LNCAP (cell line): ENCODE measurements at regions not wholly inside any gene's neighbourhood (a gene's known extent, or its start where the extent isn't known, plus 50 kb on each side); places are given as distances from the start of the nearest gene placed in this dataset.

Experiments
- TF ChIP-seq, protein P1 (sequence below): fragments of 450-650 bp; IDR thresholded peaks from 2 replicates; pipeline ENCODE4 v1.5.1; 2017; ENCODE audit warnings: mild to moderate bottlenecking

DNA sequence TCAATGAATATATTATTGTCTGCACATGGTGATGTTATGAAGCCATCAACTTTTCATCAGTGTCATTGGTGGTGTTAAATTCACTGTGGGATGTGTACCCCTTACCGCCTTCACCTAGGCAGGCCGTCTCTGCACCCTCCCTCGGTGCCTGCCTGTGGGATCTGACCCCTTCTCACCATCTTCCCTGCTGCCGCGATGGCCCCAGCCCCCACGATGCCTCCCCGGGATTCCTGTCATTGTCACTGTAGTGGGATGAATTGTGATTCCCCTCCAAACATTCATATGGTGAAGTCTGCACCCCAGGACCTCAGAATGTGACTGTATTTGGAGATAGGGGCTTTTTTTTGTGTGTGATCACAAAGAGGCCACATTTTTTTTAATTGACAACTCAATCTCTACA lies 198.3 kb upstream of the HS6ST1 start:
- TF ChIP-seq, protein P1, sequence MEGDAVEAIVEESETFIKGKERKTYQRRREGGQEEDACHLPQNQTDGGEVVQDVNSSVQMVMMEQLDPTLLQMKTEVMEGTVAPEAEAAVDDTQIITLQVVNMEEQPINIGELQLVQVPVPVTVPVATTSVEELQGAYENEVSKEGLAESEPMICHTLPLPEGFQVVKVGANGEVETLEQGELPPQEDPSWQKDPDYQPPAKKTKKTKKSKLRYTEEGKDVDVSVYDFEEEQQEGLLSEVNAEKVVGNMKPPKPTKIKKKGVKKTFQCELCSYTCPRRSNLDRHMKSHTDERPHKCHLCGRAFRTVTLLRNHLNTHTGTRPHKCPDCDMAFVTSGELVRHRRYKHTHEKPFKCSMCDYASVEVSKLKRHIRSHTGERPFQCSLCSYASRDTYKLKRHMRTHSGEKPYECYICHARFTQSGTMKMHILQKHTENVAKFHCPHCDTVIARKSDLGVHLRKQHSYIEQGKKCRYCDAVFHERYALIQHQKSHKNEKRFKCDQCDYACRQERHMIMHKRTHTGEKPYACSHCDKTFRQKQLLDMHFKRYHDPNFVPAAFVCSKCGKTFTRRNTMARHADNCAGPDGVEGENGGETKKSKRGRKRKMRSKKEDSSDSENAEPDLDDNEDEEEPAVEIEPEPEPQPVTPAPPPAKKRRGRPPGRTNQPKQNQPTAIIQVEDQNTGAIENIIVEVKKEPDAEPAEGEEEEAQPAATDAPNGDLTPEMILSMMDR, result no peak

DNA sequence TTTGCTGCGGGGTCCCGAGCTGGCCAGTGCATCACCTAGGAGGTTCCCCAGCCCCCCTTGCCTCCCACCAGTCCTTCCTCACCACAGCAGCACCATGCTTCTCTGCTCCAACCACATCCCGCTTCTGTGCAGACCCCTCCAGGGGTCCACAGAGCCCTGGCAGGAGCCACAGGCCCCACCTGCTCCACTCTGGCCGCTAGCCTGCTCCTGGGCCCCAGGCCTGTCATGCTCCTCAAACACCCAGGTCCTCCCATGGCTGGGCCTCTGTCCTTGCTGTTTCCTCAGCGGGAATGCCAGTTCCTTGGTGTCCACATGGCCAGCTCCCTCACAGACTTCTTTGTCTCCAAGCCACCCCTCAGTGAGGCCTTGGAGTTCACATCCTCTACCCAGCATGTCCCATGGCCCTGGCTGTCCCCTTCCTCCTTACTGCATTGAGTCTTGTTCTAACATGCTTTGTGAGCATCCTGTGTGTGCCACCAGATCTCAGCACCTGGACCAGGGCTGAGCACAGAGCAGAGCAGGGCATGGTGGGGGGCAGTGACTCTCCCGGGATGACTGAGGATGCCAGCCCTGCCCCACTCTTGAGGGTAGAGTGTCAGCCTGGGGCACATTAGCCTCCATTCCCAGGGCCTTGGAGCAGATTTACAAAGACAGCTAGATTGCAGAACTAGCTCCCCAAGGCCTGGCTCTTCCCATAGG lies 201.0 kb upstream of the HS6ST1 start:
- TF ChIP-seq, protein P1, result no peak

- TF ChIP-seq, protein P1, result no peak
Observed at GRCh38 chr2:128520340-128520739, 201.7 kb upstream of the HS6ST1 start.

DNA sequence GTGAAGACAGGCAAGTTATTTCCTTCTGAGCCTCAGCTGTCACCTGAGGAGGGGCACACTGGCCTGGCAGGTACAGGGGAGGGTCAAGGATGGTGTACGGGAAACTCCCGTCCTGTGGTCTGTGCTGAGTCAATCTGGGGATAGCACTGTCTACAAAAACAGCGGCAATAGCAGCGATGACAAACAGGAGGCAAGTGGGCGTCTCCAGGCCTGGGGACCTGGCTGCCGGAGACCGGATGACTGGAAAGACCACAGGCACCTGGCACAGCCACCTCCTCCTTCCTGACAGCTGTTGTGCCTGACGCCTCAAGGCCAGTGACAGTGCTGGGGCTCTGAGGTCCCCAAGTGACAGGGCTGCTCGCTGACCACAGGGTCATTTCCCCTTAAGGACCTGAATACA lies 202.1 kb upstream of the HS6ST1 start:
- TF ChIP-seq, protein P1, result no peak

- TF ChIP-seq, protein P1, result no peak
Observed at GRCh38 chr2:128521482-128521881, 202.8 kb upstream of the HS6ST1 start.

DNA sequence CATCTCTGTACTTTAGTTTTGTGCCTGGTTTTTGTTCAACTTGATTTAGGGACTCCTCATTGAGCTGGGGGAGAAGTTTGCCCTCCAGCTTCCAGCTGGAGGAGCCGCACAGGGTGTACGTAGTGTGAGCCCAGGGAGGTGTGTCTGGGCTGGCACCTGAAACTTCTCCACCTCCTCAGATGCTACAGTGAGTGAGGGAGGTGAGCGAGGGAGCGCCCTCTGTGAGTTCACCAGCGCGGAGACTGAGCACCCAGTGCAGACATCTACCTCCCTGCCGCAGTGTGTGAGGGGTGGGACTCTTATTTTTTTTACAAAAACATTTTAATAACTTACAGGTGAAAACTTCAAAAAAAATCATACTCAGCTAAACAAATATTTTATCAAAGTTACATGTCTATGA lies 204.2 kb upstream of the HS6ST1 start:
- TF ChIP-seq, protein P1, result no peak

GRCh38 chr2:128523457-128523856 lies 204.8 kb upstream of the HS6ST1 start:
- TF ChIP-seq, protein P1, result no peak

DNA sequence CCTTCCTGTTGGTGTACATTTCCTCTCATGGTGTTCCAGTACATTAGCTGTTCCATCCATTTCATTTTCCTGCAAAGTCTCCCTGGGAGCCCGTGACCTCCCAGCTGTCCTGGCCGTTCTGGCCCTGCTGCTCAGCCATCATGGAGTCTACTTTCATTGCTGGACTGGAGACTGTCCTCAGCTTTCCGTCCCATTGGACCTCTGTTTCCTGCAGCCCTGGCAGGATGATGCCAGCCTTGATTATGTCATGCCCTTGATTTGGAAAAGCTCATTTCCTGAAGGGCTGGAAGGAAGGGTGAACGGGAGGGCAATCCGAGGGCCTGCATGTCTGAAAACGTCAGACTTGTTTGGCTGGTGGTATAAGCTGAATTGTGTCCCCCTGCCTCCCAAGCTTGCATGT lies 205.5 kb upstream of the HS6ST1 start:
- TF ChIP-seq, protein P1, result no peak
